ENCODE measurements at regions not wholly inside any gene's neighbourhood (a gene's known extent, or its start where the extent isn't known, plus 50 kb on each side); places are given as distances from the start of the nearest gene placed in this dataset.

DNA sequence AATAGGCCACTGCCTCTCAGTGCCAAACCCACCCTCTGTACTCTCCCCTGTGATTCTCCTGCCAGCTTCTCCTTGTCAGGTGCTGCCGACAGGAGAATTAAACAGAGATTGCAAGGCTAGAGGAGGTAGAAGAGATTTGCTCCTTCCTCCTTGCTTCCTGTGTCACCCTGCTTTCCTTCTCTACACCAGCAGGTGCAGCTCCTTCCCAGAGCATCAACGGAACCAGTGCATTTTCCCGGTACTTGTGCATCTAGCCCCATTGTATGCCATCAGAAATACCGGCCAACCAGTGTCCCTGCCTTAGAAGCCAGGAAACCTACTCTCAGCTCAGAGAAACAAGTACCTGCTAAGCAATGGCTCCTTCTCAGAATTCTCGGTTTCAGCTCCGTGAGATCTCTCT, 253.2 kb downstream of the SUCLA2 start:
- TF ChIP-seq, protein P1, sequence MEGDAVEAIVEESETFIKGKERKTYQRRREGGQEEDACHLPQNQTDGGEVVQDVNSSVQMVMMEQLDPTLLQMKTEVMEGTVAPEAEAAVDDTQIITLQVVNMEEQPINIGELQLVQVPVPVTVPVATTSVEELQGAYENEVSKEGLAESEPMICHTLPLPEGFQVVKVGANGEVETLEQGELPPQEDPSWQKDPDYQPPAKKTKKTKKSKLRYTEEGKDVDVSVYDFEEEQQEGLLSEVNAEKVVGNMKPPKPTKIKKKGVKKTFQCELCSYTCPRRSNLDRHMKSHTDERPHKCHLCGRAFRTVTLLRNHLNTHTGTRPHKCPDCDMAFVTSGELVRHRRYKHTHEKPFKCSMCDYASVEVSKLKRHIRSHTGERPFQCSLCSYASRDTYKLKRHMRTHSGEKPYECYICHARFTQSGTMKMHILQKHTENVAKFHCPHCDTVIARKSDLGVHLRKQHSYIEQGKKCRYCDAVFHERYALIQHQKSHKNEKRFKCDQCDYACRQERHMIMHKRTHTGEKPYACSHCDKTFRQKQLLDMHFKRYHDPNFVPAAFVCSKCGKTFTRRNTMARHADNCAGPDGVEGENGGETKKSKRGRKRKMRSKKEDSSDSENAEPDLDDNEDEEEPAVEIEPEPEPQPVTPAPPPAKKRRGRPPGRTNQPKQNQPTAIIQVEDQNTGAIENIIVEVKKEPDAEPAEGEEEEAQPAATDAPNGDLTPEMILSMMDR (IDR thresholded peaks at IDR 0.05) = no peak
- TF ChIP-seq POLR2A (IDR thresholded peaks at IDR 0.05) = no peak

Measured in heart left ventricle (tissue), 13 donors.